Activated CD8-positive, alpha-beta T cell treated with anti-CD3 and anti-CD28 coated beads for 36 hours (primary cell): ENCODE measurements at regions not wholly inside any gene's neighbourhood (a gene's known extent, or its start where the extent isn't known, plus 50 kb on each side); places are given as distances from the start of the nearest gene placed in this dataset.

ENCODE experiments used
- ATAC-seq: fragments of 200-7000 bp; cut with Tn5 transposase; one replicate; pipeline ENCODE4 v1.10.0; 2021; ENCODE audit warnings: mild to moderate bottlenecking, moderate library complexity
- CTCF ChIA-PET: fragments of 350-600 bp; sonication (Branson Sonifier 250); formaldehyde crosslinking; loops from one replicate; lab custom pipeline; 2021; ENCODE audit warnings: antibody characterized with exemption; lab: Charles Lee
- POLR2A ChIA-PET: fragments of 350-600 bp; sonication (Branson Sonifier 250); formaldehyde crosslinking; loops from one replicate; lab custom pipeline; 2021; ENCODE audit warnings: antibody characterized with exemption; lab: Charles Lee
- DNase-seq: peaks from one replicate; pipeline ENCODE4 v3.0.0-alpha.2; 2020
- H3K27ac Mint-ChIP-seq: one replicate; pipeline ENCODE4 v1.8.0; 2021; ENCODE audit warnings: mild to moderate bottlenecking, mixed read lengths
- H3K27me3 Mint-ChIP-seq: one replicate; pipeline ENCODE4 v1.8.0; 2021; ENCODE audit warnings: mixed read lengths
- H3K36me3 Mint-ChIP-seq: one replicate; pipeline ENCODE4 v1.8.0; 2021; ENCODE audit warnings: low read depth, mixed read lengths
- H3K4me1 Mint-ChIP-seq: one replicate; pipeline ENCODE4 v1.8.0; 2021; ENCODE audit warnings: low read depth, mixed read lengths
- H3K4me3 Mint-ChIP-seq: one replicate; pipeline ENCODE4 v1.8.0; 2021; ENCODE audit warnings: mild to moderate bottlenecking, moderate library complexity, mixed read lengths
- H3K9me3 Mint-ChIP-seq: one replicate; pipeline ENCODE4 v1.8.0; 2021; ENCODE audit warnings: mixed read lengths
- intact Hi-C: fragments of 100-400 bp; cut with micrococcal nuclease; formaldehyde crosslinking; loops from one replicate; pipeline ENCODE4 v1.10.0; 2022
- TF ChIP-seq, protein P1 (sequence below): fragments of 200-600 bp; IDR thresholded peaks from one replicate; pipeline ENCODE4 v1.8.0; 2022; ENCODE audit warnings: antibody characterized with exemption, mild to moderate bottlenecking

DNA sequence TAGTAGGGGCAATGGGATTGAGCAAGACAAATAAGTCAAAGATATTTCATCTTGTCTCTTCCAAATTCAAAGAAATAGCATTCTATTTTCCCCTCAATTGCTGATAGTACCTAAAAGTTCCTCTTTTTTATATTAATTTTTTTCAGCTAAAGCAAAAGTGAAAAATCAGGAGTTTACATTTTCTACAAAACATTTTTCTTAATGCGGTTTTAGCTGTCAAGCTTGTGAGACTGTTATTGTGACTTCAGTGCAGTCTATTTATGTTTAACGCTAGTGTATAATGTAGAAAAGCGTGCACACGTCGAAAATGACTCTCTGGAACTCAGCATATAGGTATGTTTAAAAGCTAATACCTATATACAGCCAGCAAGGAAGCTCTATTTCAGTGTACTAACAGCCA lies 119.8 kb downstream of the BTBD3 start:
- ChIA-PET CTCF (interaction anchor here (1.3 kb wide), 1 partner anchor 25 kb away, joined by 5 read pairs; no protein-coding TSS in a partner anchor), POLR2A (no interaction called here)
- Mint-ChIP-seq H3K27me3 (no peaks in the 10 kb centered on the region), H3K27ac (no peak overlapping the region), H3K4me1 (no peaks in the 10 kb centered on the region), H3K4me3 (no peak overlapping the region), H3K9me3 (no peaks in the 10 kb centered on the region), H3K36me3 (no peaks in the 10 kb centered on the region)
- intact Hi-C loops, result no loop called here
- DNase-seq (no peak), ATAC-seq (no peak)
- TF ChIP-seq, protein P1, sequence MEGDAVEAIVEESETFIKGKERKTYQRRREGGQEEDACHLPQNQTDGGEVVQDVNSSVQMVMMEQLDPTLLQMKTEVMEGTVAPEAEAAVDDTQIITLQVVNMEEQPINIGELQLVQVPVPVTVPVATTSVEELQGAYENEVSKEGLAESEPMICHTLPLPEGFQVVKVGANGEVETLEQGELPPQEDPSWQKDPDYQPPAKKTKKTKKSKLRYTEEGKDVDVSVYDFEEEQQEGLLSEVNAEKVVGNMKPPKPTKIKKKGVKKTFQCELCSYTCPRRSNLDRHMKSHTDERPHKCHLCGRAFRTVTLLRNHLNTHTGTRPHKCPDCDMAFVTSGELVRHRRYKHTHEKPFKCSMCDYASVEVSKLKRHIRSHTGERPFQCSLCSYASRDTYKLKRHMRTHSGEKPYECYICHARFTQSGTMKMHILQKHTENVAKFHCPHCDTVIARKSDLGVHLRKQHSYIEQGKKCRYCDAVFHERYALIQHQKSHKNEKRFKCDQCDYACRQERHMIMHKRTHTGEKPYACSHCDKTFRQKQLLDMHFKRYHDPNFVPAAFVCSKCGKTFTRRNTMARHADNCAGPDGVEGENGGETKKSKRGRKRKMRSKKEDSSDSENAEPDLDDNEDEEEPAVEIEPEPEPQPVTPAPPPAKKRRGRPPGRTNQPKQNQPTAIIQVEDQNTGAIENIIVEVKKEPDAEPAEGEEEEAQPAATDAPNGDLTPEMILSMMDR, result no peak

DNA sequence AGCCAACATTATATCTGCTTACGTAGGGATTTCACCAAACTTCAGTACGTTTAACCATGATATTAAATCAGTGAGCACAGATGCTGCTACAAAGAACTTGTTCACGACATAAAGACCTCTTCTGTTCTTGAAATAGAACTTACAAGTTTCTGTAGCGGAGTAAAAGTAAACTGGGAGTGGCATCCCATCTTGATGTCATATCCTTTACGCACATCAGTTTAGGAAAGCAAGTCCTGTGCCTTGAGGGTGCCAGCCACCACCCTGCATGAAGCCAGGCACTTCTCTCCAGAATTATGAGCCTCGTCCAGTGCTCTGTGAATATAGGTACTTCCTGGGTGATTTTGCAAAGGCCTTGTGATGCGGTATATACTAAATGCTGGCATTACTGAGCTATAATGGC lies 122.6 kb downstream of the BTBD3 start:
- DNase-seq, result no peak
- POLR2A ChIA-PET, result no interaction called here
- H3K27me3 Mint-ChIP-seq, result no peaks in the 10 kb centered on the region
- H3K9me3 Mint-ChIP-seq, result peaks cover 2% of the 10 kb centered on the region
- intact Hi-C loops, result no loop called here
- TF ChIP-seq, protein P1, result no peak
- no peaks in the 10 kb centered on the region for H3K36me3 Mint-ChIP-seq
- CTCF ChIA-PET, result no interaction called here
- ATAC-seq, result no peak
- no peak overlapping the region for H3K27ac Mint-ChIP-seq
- H3K4me1 Mint-ChIP-seq, result no peaks in the 10 kb centered on the region
- H3K4me3 Mint-ChIP-seq, result no peak overlapping the region

DNA sequence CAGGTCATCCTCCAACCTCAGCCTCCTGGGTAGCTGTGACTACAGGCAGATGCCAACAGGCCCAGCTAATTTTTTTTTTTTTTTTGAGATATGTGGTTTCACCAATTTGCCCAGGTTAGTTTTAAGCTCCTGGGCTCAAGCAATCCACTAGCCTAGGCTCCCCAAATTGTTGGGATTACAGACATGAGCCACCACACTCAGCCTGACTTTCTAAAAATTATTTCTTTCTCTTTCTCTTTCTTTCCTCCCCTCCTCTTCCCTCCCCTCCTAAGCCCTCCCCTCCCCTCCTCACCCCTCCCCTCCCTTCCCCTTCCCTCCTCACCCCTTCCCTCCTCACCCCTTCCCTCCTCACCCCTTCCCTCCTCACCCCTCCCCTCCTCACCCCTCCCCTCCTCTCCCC lies 127.3 kb downstream of the BTBD3 start:
- intact Hi-C loops, result no loop called here
- Mint-ChIP-seq H3K4me1 (no peaks in the 10 kb centered on the region), H3K36me3 (no peaks in the 10 kb centered on the region), H3K27me3 (no peaks in the 10 kb centered on the region), H3K9me3 (peaks cover 2% of the 10 kb centered on the region), H3K27ac (no peak overlapping the region), H3K4me3 (no peak overlapping the region)
- no peak for ATAC-seq
- ChIA-PET POLR2A (interaction anchor here (0.7 kb wide), 1 partner anchor 21 kb away, joined by 3 read pairs; no protein-coding TSS in a partner anchor), CTCF (no interaction called here)
- TF ChIP-seq, protein P1, result no peak
- DNase-seq, result no peak

DNA sequence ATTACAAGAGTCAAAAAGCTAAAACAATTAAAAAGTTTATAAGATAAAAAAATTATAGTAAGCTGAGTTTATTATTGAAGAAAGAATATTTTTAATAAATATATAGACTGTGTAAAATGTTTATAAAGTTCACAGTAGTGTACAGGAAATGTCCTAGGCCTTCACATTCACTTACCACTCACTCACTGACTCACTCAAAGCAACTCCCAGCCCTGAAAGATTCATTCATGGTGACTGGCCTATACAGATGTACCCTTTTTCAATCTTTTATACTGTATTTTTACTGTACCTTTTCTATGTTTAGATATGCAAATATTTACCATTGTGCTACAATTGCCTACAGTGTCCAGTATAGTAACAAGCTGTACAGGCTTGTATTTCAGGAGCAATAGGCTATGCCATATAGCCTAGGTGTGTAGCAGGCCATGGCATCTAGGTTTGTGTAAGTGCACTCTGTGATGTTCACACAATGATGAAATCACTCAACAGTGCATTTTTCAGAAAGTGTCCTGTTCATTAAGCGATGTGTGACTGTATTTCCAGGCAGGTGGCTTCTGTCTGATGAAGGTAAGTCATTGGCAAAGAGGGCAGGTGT lies 130.2 kb downstream of the BTBD3 start:
- Mint-ChIP-seq H3K4me3 (no peak overlapping the region), H3K27ac (no peak overlapping the region), H3K4me1 (peaks cover 2% of the 10 kb centered on the region), H3K36me3 (no peaks in the 10 kb centered on the region), H3K27me3 (no peaks in the 10 kb centered on the region), H3K9me3 (peaks cover 4% of the 10 kb centered on the region)
- ATAC-seq (no peak), DNase-seq (no peak)
- intact Hi-C loops, result no loop called here
- ChIA-PET POLR2A (no interaction called here), CTCF (no interaction called here)
- TF ChIP-seq, protein P1, result no peak

DNA sequence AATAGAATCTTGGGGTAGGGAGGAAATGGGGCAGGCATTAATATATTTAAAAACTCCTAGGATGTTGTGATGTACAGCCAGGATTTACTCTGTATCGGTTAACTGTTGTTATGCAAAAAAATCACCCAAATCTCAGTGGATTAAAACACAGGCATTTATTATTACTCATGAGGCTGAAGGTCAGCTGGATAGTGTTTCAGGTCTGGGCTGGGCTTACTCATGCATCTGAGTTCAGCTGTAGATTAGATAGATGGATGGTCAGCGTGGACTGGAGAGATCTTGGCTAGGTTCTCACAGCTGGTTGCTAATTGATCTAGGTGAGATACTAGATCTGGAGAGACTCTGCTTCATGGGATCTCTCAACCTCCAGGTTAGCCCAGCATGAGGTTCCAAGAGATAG lies 131.4 kb downstream of the BTBD3 start:
- Mint-ChIP-seq H3K4me1 (peaks cover 7% of the 10 kb centered on the region), H3K27me3 (no peaks in the 10 kb centered on the region), H3K9me3 (peaks cover 5% of the 10 kb centered on the region), H3K27ac (no peak overlapping the region), H3K4me3 (no peak overlapping the region), H3K36me3 (no peaks in the 10 kb centered on the region)
- POLR2A ChIA-PET, result no interaction called here
- no peak for ATAC-seq
- TF ChIP-seq, protein P1, result no peak
- CTCF ChIA-PET, result no interaction called here
- intact Hi-C loops, result no loop called here
- DNase-seq, result no peak
